NB4 (cell line): ENCODE measurements at regions not wholly inside any gene's neighbourhood (a gene's known extent, or its start where the extent isn't known, plus 50 kb on each side); places are given as distances from the start of the nearest gene placed in this dataset.
"Not testable (repeated sequence)": the region's sequence is repeated elsewhere in the genome, so short reads cannot be mapped to it uniquely, and the experiment has no call there.

Source experiments
- DNase-seq: peaks from one replicate; pipeline ENCODE4 v3.0.0; 2010; ENCODE audit warnings: low read depth
- H3K4me3 ChIP-seq: one replicate; pipeline ENCODE4 v1.5.1; 2011; ENCODE audit warnings: mild to moderate bottlenecking, low read depth, low read length, moderate library complexity
- CTCF ChIP-seq: IDR thresholded peaks from one replicate; pipeline ENCODE4 v1.5.1; 2012; ENCODE audit warnings: low read depth, low read length
- MYC ChIP-seq: IDR thresholded peaks from 2 replicates; pipeline ENCODE4 v1.6.1; 2011; ENCODE audit warnings: low read depth, low read length
- POLR2A ChIP-seq: IDR thresholded peaks from 2 replicates; pipeline ENCODE4 v1.6.1; 2011; ENCODE audit warnings: mild to moderate bottlenecking; ENCODE audit not compliant: insufficient read length; ENCODE audit errors: extremely low read depth
- TF ChIP-seq, protein P1 (sequence below): IDR thresholded peaks from 2 replicates; pipeline ENCODE4 v1.6.1; 2011; ENCODE audit warnings: low read depth, low read length

- no peak for DNase-seq
- TF ChIP-seq POLR2A (no peak), CTCF (no peak), MYC (no peak)
- TF ChIP-seq, protein P1, sequence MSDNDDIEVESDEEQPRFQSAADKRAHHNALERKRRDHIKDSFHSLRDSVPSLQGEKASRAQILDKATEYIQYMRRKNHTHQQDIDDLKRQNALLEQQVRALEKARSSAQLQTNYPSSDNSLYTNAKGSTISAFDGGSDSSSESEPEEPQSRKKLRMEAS = no peak
- no peak overlapping the region for H3K4me3 ChIP-seq
These were observed 100.3 kb upstream of the FGF16 start for GRCh38 chrX:77346859-77347258.

DNA sequence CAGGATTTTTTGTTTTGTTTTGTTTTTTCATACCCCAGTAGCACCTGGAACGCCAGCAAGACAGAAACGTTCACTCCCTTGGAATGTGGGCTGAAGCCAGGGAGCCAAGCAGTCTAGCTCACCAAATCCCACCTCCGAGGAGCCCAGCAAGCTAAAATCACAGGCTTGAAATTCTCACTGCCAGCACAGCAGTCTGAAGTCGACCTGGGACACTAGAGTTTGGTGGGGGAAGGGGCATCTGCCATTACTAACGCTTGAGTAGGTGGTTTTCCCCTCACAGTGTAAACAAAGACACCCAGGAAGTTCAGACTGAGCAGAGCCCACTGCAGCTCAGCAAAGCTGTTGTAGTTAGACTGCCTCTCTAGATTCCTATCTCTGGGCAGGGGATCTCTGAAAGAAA is 99.6 kb upstream of the FGF16 start:
- TF ChIP-seq MYC (no peak), CTCF (no peak), POLR2A (no peak)
- TF ChIP-seq, protein P1 = no peak
- no peak for DNase-seq
- H3K4me3 ChIP-seq = no peak overlapping the region

- DNase-seq = no peak
- no peak overlapping the region for H3K4me3 ChIP-seq
- TF ChIP-seq POLR2A = no peak
- TF ChIP-seq MYC = no peak
- no peak for TF ChIP-seq CTCF
- TF ChIP-seq, protein P1 = no peak
These were observed 57.3 kb upstream of the FGF16 start for GRCh38 chrX:77389891-77390290.

DNA sequence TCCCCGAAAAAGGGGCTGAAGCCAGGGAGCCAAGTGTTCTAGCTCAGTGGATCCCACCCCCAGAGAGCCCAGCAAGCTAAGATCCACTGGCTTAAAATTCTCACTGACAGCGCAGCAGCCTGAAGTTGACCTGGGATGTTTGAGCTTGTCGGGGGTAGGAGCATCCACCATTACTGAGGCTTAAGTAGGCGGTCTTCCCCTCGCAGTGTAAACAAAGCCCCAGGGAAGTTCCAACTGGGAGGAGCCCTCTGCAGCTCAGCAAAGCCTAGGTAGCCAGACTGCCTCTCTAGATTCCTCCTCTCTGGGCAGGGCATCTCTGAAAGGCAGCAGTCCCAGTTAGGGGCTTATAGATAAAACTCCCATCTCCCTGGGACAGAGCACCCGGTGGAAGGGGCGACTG is 56.8 kb upstream of the FGF16 start:
- not testable (repeated sequence) for H3K4me3 ChIP-seq, DNase-seq

DNA sequence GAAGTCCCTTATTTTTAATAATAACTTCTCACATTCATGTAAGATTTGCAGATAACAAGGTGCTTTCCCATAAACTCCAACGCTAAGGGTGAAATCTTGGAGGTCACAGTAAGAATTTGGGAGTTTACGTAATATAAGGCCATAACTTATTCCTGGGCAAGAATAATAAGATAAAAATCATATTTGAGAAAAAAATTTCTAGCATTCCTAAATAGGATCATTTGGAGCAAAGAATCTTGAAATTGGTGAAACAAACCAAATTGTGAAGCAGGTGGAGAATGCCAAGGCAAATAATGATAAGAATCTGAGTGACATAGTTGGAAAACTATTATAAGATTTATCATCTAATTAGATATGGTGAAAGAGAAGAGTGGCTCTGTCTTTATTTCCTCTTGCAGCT is 50.4 kb upstream of the FGF16 start:
- TF ChIP-seq POLR2A = no peak
- no peak overlapping the region for H3K4me3 ChIP-seq
- no peak for DNase-seq
